ENCODE measurements at regions not wholly inside any gene's neighbourhood (a gene's known extent, or its start where the extent isn't known, plus 50 kb on each side); places are given as distances from the start of the nearest gene placed in this dataset.
"Not testable (repeated sequence)": the region's sequence is repeated elsewhere in the genome, so short reads cannot be mapped to it uniquely, and the experiment has no call there.

DNA sequence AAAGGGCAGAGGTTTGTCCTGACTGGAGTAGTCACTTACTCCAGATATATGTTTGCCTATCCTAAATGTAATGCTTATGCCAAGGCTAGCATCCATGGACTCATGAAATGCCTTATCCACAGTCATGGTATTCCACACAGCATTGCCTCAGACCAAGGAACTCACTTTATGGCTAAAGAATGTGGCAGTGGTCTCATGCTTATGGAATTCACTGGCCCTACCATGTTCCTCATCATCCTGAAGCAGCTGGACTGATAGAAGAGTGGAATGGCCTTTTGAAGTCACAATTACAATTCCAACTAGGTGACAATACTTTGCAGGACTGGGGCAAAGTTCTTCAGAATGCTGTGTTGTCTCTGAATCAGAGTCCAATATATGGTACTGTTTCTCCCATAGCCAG, 1014.8 kb downstream of the RAPGEF2 start:
- Mint-ChIP-seq H3K4me3 (no peak overlapping the region), H3K27ac (no peak overlapping the region), H3K9me3 (peaks cover 3 to 12% (median 9%) of the 10 kb centered on the region in 5 donors), H3K4me1 (no peaks in the 10 kb centered on the region), H3K36me3 (no peaks in the 10 kb centered on the region), H3K27me3 (no peaks in the 10 kb centered on the region)
- Histone ChIP-seq H3K27me3 (ENCODE audit: insufficient read depth, low read length, poor library complexity, severe bottlenecking) (no peaks in the 10 kb centered on the region), H3K27ac (ENCODE audit: low read depth, low read length) (no peak overlapping the region), H3K9me3 (ENCODE audit: low read length) (no peaks in the 10 kb centered on the region), H3K36me3 (ENCODE audit: insufficient read depth, low read length) (no peaks in the 10 kb centered on the region), H3K4me1 (ENCODE audit: insufficient read depth, low read length) (no peaks in the 10 kb centered on the region), H3K4me3 (ENCODE audit: low read length) (no peak overlapping the region)
- POLR2A ChIA-PET: no interaction called here
- CTCF ChIA-PET: no interaction called here
- DNase-seq: no peak

DNA sequence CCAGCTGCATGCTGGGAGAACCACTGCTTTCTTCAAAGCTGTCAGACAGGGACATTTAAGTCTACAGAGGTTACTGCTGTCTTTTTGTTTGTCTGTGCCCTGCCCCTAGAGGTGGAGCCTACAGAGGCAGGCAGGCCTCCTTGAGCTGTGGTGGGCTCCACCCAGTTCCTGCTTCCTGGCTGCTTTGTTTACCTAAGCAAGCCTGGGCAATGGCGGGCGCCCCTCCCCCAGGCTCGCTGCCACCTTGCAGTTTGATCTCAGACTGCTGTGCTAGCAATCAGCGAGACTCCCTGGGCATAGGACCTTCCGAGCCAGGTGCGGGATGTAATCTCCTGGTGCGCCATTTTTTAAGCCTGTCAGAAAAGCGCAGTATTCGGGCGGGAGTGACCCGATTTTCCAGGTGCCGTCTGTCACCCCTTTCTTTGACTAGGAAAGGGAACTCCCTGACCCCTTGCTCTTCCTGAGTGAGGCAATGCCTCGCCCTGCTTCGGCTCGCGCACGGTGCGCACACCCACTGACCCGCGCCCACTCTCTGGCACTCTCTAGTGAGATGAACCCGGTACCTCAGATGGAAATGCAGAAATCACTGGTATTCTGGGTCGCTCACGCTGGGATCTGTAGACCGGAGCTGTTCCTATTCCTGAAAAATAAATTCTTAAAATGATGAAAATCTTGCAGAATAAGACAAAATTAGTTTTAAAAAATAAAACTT, 1022.9 kb downstream of the RAPGEF2 start:
- H3K4me3 ChIP-seq (ENCODE audit: low read length); H3K9me3 ChIP-seq (ENCODE audit: low read length); H3K4me1 ChIP-seq (ENCODE audit: insufficient read depth, low read length); H3K36me3 Mint-ChIP-seq; POLR2A ChIA-PET; H3K27ac ChIP-seq (ENCODE audit: low read depth, low read length); CTCF ChIA-PET; H3K9me3 Mint-ChIP-seq; H3K4me3 Mint-ChIP-seq; H3K36me3 ChIP-seq (ENCODE audit: insufficient read depth, low read length); H3K4me1 Mint-ChIP-seq; DNase-seq; H3K27me3 Mint-ChIP-seq; H3K27me3 ChIP-seq (ENCODE audit: insufficient read depth, low read length, poor library complexity, severe bottlenecking); H3K27ac Mint-ChIP-seq: not testable (repeated sequence)

DNA sequence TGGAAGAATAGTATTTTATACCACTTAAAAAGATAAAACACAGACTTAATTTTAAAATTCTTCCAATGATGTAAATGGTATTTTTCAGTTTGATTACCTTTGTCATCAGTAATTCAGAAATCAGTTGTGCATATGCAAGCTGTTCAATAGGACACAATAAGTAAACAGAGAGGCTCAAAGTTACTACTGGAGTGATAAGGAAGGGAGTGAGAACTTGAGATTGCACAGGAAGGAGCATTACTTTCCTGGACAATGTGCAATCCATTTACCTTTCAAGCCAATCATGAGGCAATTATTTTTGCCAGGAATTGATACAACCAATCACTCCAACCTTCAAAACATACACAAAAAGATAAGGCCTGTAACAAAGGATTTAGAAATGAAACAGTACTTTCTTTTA, 1024.3 kb downstream of the RAPGEF2 start:
- Histone ChIP-seq H3K4me1 (ENCODE audit: insufficient read depth, low read length) (no peaks in the 10 kb centered on the region), H3K27ac (ENCODE audit: low read depth, low read length) (no peak overlapping the region), H3K4me3 (ENCODE audit: low read length) (no peak overlapping the region), H3K27me3 (ENCODE audit: insufficient read depth, low read length, poor library complexity, severe bottlenecking) (no peaks in the 10 kb centered on the region), H3K36me3 (ENCODE audit: insufficient read depth, low read length) (no peaks in the 10 kb centered on the region), H3K9me3 (ENCODE audit: low read length) (no peaks in the 10 kb centered on the region)
- H3K27ac Mint-ChIP-seq: no peak overlapping the region
- peaks cover 6 to 16% (median 10%) of the 10 kb centered on the region in 5 donors for H3K9me3 Mint-ChIP-seq
- H3K4me1 Mint-ChIP-seq: no peaks in the 10 kb centered on the region
- H3K4me3 Mint-ChIP-seq: no peak overlapping the region
- H3K36me3 Mint-ChIP-seq: no peaks in the 10 kb centered on the region
- ChIA-PET CTCF (no interaction called here), POLR2A (no interaction called here)
- DNase-seq: no peak
- H3K27me3 Mint-ChIP-seq: no peaks in the 10 kb centered on the region

DNA sequence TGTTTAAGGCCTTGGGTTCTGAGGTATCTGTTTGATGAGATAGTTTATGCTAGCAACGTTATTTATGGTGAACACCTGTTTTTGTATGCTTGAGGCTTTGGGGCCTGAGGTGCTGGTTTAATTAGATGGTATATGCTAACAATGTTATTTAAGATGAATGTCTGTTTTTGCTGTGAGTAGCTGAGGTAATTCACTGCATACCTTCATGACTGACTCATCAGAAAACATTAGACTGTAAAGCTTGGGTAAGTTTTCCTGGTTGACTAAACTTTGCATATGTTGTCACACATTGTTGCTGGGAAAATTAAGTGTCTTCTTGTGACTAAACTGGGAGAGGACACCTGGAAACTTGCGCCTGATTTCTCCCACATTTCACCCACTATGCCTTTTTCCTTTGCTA, 1026.6 kb downstream of the RAPGEF2 start:
- Histone ChIP-seq H3K27me3 (ENCODE audit: insufficient read depth, low read length, poor library complexity, severe bottlenecking) (no peaks in the 10 kb centered on the region), H3K36me3 (ENCODE audit: insufficient read depth, low read length) (no peaks in the 10 kb centered on the region), H3K27ac (ENCODE audit: low read depth, low read length) (no peak overlapping the region), H3K9me3 (ENCODE audit: low read length) (no peaks in the 10 kb centered on the region), H3K4me3 (ENCODE audit: low read length) (no peak overlapping the region), H3K4me1 (ENCODE audit: insufficient read depth, low read length) (no peaks in the 10 kb centered on the region)
- Mint-ChIP-seq H3K36me3 (no peaks in the 10 kb centered on the region), H3K4me3 (no peak overlapping the region), H3K27me3 (no peaks in the 10 kb centered on the region), H3K4me1 (no peaks in the 10 kb centered on the region), H3K9me3 (peaks cover 16 to 29% (median 16%) of the 10 kb centered on the region in 5 donors), H3K27ac (no peak overlapping the region)
- CTCF ChIA-PET: no interaction called here
- DNase-seq: no peak
- POLR2A ChIA-PET: no interaction called here

DNA sequence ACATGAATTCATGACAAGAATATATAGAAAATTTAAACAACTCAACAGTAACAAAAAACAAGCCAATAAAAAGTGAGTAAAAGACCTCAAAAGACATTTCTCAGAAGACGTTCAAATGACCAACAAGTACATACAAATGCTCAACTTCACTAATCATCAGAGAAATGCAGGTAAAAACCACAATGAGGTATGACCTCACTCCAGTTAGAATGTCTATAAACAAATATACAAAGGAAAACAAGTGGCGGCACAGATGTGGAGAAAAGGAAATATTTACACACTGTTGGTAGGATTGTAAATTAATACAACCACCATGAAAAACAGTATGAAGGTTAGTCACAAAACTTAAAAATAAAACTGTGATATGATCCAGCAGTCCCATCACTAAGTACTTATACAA, 1033.1 kb downstream of the RAPGEF2 start:
- no peak overlapping the region for H3K4me3 Mint-ChIP-seq
- H3K27ac Mint-ChIP-seq: no peak overlapping the region
- H3K4me1 ChIP-seq (ENCODE audit: insufficient read depth, low read length): no peaks in the 10 kb centered on the region
- no peaks in the 10 kb centered on the region for H3K36me3 Mint-ChIP-seq
- H3K4me3 ChIP-seq (ENCODE audit: low read length): no peak overlapping the region
- no peak overlapping the region for H3K27ac ChIP-seq (ENCODE audit: low read depth, low read length)
- H3K9me3 ChIP-seq (ENCODE audit: low read length): no peaks in the 10 kb centered on the region
- peaks cover 9 to 76% (median 18%) of the 10 kb centered on the region in 5 donors for H3K9me3 Mint-ChIP-seq
- no peaks in the 10 kb centered on the region for H3K36me3 ChIP-seq (ENCODE audit: insufficient read depth, low read length)
- CTCF ChIA-PET: no interaction called here
- POLR2A ChIA-PET: no interaction called here
- H3K27me3 Mint-ChIP-seq: no peaks in the 10 kb centered on the region
- DNase-seq: no peak
- H3K27me3 ChIP-seq (ENCODE audit: insufficient read depth, low read length, poor library complexity, severe bottlenecking): no peaks in the 10 kb centered on the region
- H3K4me1 Mint-ChIP-seq: no peaks in the 10 kb centered on the region

DNA sequence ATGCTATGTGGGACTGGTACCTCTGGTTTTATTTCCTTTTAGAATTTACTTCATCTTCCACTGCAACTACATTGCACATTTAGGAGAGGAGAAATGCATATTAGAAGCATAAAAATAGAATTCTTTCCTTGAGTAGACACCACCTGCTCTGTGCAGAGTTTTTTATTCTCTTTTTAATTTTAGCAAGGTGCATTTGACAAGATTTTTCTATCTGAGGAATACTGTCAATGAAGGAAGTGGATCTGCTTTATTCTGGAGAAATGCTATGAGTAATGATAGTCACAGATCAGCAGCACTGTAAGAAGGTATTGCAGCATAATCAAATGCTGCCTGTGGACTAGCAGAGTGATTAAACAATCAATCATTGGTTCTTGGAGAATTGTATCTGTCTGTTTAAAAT, 1038.3 kb downstream of the RAPGEF2 start:
- Histone ChIP-seq H3K4me1 (ENCODE audit: insufficient read depth, low read length) (no peaks in the 10 kb centered on the region), H3K27ac (ENCODE audit: low read depth, low read length) (no peak overlapping the region), H3K4me3 (ENCODE audit: low read length) (no peak overlapping the region), H3K36me3 (ENCODE audit: insufficient read depth, low read length) (no peaks in the 10 kb centered on the region), H3K9me3 (ENCODE audit: low read length) (peaks cover 4% of the 10 kb centered on the region), H3K27me3 (ENCODE audit: insufficient read depth, low read length, poor library complexity, severe bottlenecking) (no peaks in the 10 kb centered on the region)
- Mint-ChIP-seq H3K9me3 (peaks cover 3 to 46% (median 8%) of the 10 kb centered on the region in 5 donors), H3K4me1 (no peaks in the 10 kb centered on the region), H3K4me3 (no peak overlapping the region), H3K27ac (no peak overlapping the region), H3K36me3 (no peaks in the 10 kb centered on the region), H3K27me3 (no peaks in the 10 kb centered on the region)
- DNase-seq: no peak
- ChIA-PET CTCF (no interaction called here), POLR2A (no interaction called here)

DNA sequence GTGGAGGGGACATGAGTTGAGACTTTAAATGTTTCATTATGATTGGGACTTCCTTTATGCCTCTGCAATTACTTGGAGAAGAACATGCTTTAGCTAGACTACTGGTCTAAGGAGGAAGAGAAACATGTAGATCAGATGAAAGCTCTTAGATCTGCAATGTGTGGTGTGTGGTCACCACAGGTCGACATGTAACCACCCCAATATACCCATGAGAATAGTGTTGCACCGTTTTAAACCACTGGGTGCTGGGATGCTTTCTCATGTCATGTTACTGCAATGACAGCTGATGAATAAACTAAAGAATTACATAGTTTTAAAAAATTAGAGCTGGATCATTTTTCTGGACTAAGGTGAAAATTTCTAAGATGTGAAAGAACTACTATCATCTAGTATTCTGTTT, 1039.7 kb downstream of the RAPGEF2 start:
- ChIA-PET CTCF (no interaction called here), POLR2A (no interaction called here)
- Histone ChIP-seq H3K27me3 (ENCODE audit: insufficient read depth, low read length, poor library complexity, severe bottlenecking) (no peaks in the 10 kb centered on the region), H3K4me1 (ENCODE audit: insufficient read depth, low read length) (no peaks in the 10 kb centered on the region), H3K9me3 (ENCODE audit: low read length) (peaks cover 4% of the 10 kb centered on the region), H3K4me3 (ENCODE audit: low read length) (no peak overlapping the region), H3K36me3 (ENCODE audit: insufficient read depth, low read length) (no peaks in the 10 kb centered on the region), H3K27ac (ENCODE audit: low read depth, low read length) (no peak overlapping the region)
- H3K27ac Mint-ChIP-seq: no peak overlapping the region
- no peaks in the 10 kb centered on the region for H3K4me1 Mint-ChIP-seq
- H3K36me3 Mint-ChIP-seq: no peaks in the 10 kb centered on the region
- no peak for DNase-seq
- H3K9me3 Mint-ChIP-seq: peaks cover 3 to 36% (median 10%) of the 10 kb centered on the region in 5 donors
- H3K27me3 Mint-ChIP-seq: no peaks in the 10 kb centered on the region
- H3K4me3 Mint-ChIP-seq: no peak overlapping the region

DNA sequence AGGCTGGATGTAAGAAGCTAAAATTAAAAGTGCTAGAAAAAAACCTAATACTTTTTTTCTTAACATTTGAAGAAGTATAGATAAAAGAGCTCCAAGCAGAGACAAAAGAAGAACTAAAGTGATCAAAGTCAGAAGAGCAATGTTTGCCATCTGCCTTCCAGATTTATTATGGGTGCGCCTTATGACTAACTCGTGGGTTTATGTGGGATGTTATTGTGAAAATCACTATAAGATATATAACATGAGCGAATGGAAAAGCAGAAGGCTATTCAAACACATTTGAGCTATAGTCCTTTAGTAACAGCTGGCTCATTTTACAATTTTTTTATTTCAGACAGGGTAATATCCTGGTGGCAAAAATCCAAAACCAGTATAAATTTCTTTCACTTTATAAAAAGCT, 1040.7 kb downstream of the RAPGEF2 start:
- H3K4me1 ChIP-seq (ENCODE audit: insufficient read depth, low read length): no peaks in the 10 kb centered on the region
- ChIA-PET POLR2A (no interaction called here), CTCF (no interaction called here)
- H3K27ac ChIP-seq (ENCODE audit: low read depth, low read length): no peak overlapping the region
- H3K36me3 ChIP-seq (ENCODE audit: insufficient read depth, low read length): no peaks in the 10 kb centered on the region
- H3K27me3 Mint-ChIP-seq: no peaks in the 10 kb centered on the region
- peaks cover 3 to 30% (median 10%) of the 10 kb centered on the region in 5 donors for H3K9me3 Mint-ChIP-seq
- no peak overlapping the region for H3K4me3 ChIP-seq (ENCODE audit: low read length)
- no peak overlapping the region for H3K4me3 Mint-ChIP-seq
- DNase-seq: no peak
- H3K36me3 Mint-ChIP-seq: no peaks in the 10 kb centered on the region
- H3K27ac Mint-ChIP-seq: no peak overlapping the region
- H3K9me3 ChIP-seq (ENCODE audit: low read length): peaks cover 4% of the 10 kb centered on the region
- no peaks in the 10 kb centered on the region for H3K27me3 ChIP-seq (ENCODE audit: insufficient read depth, low read length, poor library complexity, severe bottlenecking)
- H3K4me1 Mint-ChIP-seq: no peaks in the 10 kb centered on the region

DNA sequence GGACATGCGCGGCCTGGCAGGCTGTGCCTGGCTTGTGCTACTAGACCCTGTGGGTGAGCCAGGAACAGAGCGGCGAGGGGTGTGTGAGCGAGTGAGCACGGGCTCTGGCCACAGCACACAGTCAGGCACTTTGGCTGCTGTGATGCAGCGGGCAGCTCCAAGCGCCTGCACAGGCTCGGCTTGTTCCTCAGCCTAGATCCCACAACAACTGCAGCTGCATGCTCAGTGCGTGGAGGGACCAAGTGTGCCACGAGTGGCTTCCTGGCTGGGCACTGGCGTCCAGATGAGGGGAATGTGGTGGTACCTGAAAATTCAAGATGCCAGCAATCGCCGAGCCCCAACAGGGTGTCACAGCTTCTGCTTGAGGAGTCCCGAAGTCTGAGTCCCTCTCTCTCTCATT, 1056.6 kb downstream of the RAPGEF2 start:
- Mint-ChIP-seq H3K9me3 (peaks cover 2 to 16% (median 6%) of the 10 kb centered on the region in 5 donors), H3K4me3 (no peak overlapping the region), H3K27me3 (no peaks in the 10 kb centered on the region), H3K36me3 (no peaks in the 10 kb centered on the region), H3K4me1 (no peaks in the 10 kb centered on the region), H3K27ac (no peak overlapping the region)
- no peaks in the 10 kb centered on the region for H3K27me3 ChIP-seq (ENCODE audit: insufficient read depth, low read length, poor library complexity, severe bottlenecking)
- no peaks in the 10 kb centered on the region for H3K36me3 ChIP-seq (ENCODE audit: insufficient read depth, low read length)
- no peaks in the 10 kb centered on the region for H3K9me3 ChIP-seq (ENCODE audit: low read length)
- CTCF ChIA-PET: no interaction called here
- no peaks in the 10 kb centered on the region for H3K4me1 ChIP-seq (ENCODE audit: insufficient read depth, low read length)
- H3K4me3 ChIP-seq (ENCODE audit: low read length): no peak overlapping the region
- POLR2A ChIA-PET: no interaction called here
- H3K27ac ChIP-seq (ENCODE audit: low read depth, low read length): no peak overlapping the region
- no peak for DNase-seq
